ENCODE measurements at regions not wholly inside any gene's neighbourhood (a gene's known extent, or its start where the extent isn't known, plus 50 kb on each side); places are given as distances from the start of the nearest gene placed in this dataset.
"Not testable (repeated sequence)": the region's sequence is repeated elsewhere in the genome, so short reads cannot be mapped to it uniquely, and the experiment has no call there.

GRCh38 chr1:199490769-199491527, 536.6 kb upstream of the NR5A2 start:
- DNase-seq (ENCODE audit: low read depth in 2 of 3, low spot score in 1 of 3): no peak

- no peak for DNase-seq (ENCODE audit: low read depth in 2 of 3, low spot score in 1 of 3)
Observed at GRCh38 chr1:199495432-199495831, 532.1 kb upstream of the NR5A2 start.

GRCh38 chr1:199498802-199499201, 528.7 kb upstream of the NR5A2 start:
- not testable (repeated sequence) for DNase-seq (ENCODE audit: low read depth in 2 of 3, low spot score in 1 of 3)

GRCh38 chr1:199508072-199508471, 519.4 kb upstream of the NR5A2 start:
- no peak for DNase-seq (ENCODE audit: low read depth in 2 of 3, low spot score in 1 of 3)

- no peak for DNase-seq (ENCODE audit: low read depth in 2 of 3, low spot score in 1 of 3)
Observed at GRCh38 chr1:199508653-199509052, 518.9 kb upstream of the NR5A2 start.

GRCh38 chr1:199509456-199509855, 518.1 kb upstream of the NR5A2 start:
- DNase-seq (ENCODE audit: low read depth in 2 of 3, low spot score in 1 of 3): no peak

GRCh38 chr1:199510314-199510713, 517.2 kb upstream of the NR5A2 start:
- DNase-seq (ENCODE audit: low read depth in 2 of 3, low spot score in 1 of 3): no peak

- DNase-seq (ENCODE audit: low read depth in 2 of 3, low spot score in 1 of 3): no peak
Observed at GRCh38 chr1:199512037-199512710, 515.3 kb upstream of the NR5A2 start.

GRCh38 chr1:199515261-199515660, 512.2 kb upstream of the NR5A2 start:
- DNase-seq (ENCODE audit: low read depth in 2 of 3, low spot score in 1 of 3): no peak

- DNase-seq (ENCODE audit: low read depth in 2 of 3, low spot score in 1 of 3): no peak
Observed at GRCh38 chr1:199522338-199522737, 505.2 kb upstream of the NR5A2 start.

- DNase-seq (ENCODE audit: low read depth in 2 of 3, low spot score in 1 of 3): no peak
Observed at GRCh38 chr1:199522936-199523335, 504.6 kb upstream of the NR5A2 start.

- DNase-seq (ENCODE audit: low read depth in 2 of 3, low spot score in 1 of 3): no peak
Observed at GRCh38 chr1:199529324-199529723, 498.2 kb upstream of the NR5A2 start.

- DNase-seq (ENCODE audit: low read depth in 2 of 3, low spot score in 1 of 3): not testable (repeated sequence)
Observed at GRCh38 chr1:199533361-199533760, 494.1 kb upstream of the NR5A2 start.

GRCh38 chr1:199545780-199546179, 481.7 kb upstream of the NR5A2 start:
- DNase-seq (ENCODE audit: low read depth in 2 of 3, low spot score in 1 of 3): no peak

GRCh38 chr1:199546323-199546722, 481.2 kb upstream of the NR5A2 start:
- no peak for DNase-seq (ENCODE audit: low read depth in 2 of 3, low spot score in 1 of 3)

- DNase-seq (ENCODE audit: low read depth in 2 of 3, low spot score in 1 of 3): no peak
Observed at GRCh38 chr1:199549421-199549820, 478.1 kb upstream of the NR5A2 start.

- no peak for DNase-seq (ENCODE audit: low read depth in 2 of 3, low spot score in 1 of 3)
Observed at GRCh38 chr1:199550199-199551065, 477.1 kb upstream of the NR5A2 start.

- peak in 2 of 3 donors; percentile 15 to 42 for DNase-seq (ENCODE audit: low read depth in 2 of 3, low spot score in 1 of 3)
Observed at GRCh38 chr1:199551967-199552565, 475.4 kb upstream of the NR5A2 start.

- no peak for DNase-seq (ENCODE audit: low read depth in 2 of 3, low spot score in 1 of 3)
Observed at GRCh38 chr1:199553104-199553503, 474.4 kb upstream of the NR5A2 start.

GRCh38 chr1:199561334-199561733, 466.2 kb upstream of the NR5A2 start:
- no peak for DNase-seq (ENCODE audit: low read depth in 2 of 3, low spot score in 1 of 3)

GRCh38 chr1:199573047-199573446, 454.5 kb upstream of the NR5A2 start:
- DNase-seq (ENCODE audit: low read depth in 2 of 3, low spot score in 1 of 3): no peak

All from stimulated activated CD4-positive, alpha-beta T cell treated with anti-CD3 and anti-CD28 coated beads, Interleukin-12 subunit alpha, Interleukin-12 subunit beta, amount 100 ng/mL, for 48 hours (primary cell).